ENCODE measurements at regions not wholly inside any gene's neighbourhood (a gene's known extent, or its start where the extent isn't known, plus 50 kb on each side); places are given as distances from the start of the nearest gene placed in this dataset.

- no peak for DNase-seq (ENCODE audit: insufficient read length, low spot score)
- TF ChIP-seq POLR2A (IDR thresholded peaks at IDR 0.05; ENCODE audit: low read depth, low read length) (no peak), SPI1 (IDR thresholded peaks at IDR 0.05; ENCODE audit: low read depth, low read length) (no peak), POU2F2 (IDR thresholded peaks at IDR 0.05; ENCODE audit: low read depth, low read length) (no peak), TAF1 (IDR thresholded peaks at IDR 0.05; ENCODE audit: low read depth, low read length) (no peak), PAX5 (IDR thresholded peaks at IDR 0.05; ENCODE audit: insufficient read depth, low read length, severe bottlenecking) (no peak), POLR2AphosphoS5 (IDR thresholded peaks at IDR 0.05; ENCODE audit: low read depth, low read length) (no peak)
- FAIRE-seq = no peak
Measured at GRCh38 chr4:103354006-103354405, 155.9 kb upstream of the CENPE start.

DNA sequence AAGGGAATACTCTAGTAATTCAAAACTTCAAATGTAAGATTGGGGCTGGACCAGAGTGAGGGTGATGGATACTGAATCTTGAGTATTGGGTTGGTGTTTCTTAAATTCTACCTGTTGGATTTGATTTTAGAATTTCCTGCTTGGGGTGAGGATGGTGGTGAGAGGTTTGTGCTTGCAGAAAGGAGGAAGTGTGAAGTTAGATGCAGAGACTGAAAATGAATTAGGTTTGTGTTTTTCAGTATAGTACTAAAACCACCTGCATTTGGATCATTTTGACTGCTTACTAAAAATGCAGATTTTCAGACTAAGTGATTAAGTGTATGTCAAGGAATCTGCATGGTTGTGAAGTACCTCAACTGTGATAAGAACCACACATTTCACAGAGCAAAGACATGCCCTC is 131.5 kb upstream of the CENPE start:
- DNase-seq (ENCODE audit: insufficient read length, low spot score) (no peak), FAIRE-seq (no peak)
- TF ChIP-seq POLR2AphosphoS5 (IDR thresholded peaks at IDR 0.05; ENCODE audit: low read depth, low read length) = no peak
- no peak for TF ChIP-seq POU2F2 (IDR thresholded peaks at IDR 0.05; ENCODE audit: low read depth, low read length)
- no peak for TF ChIP-seq POLR2A (IDR thresholded peaks at IDR 0.05; ENCODE audit: low read depth, low read length)
- TF ChIP-seq PAX5 (IDR thresholded peaks at IDR 0.05; ENCODE audit: insufficient read depth, low read length, severe bottlenecking) = no peak
- no peak for TF ChIP-seq SPI1 (IDR thresholded peaks at IDR 0.05; ENCODE audit: low read depth, low read length)
- TF ChIP-seq TAF1 (IDR thresholded peaks at IDR 0.05; ENCODE audit: low read depth, low read length) = no peak

GRCh38 chr4:103324811-103325210 is 126.7 kb upstream of the CENPE start:
- DNase-seq (ENCODE audit: insufficient read length, low spot score) = no peak
- no peak for TF ChIP-seq SPI1 (IDR thresholded peaks at IDR 0.05; ENCODE audit: low read depth, low read length)
- no peak for TF ChIP-seq POU2F2 (IDR thresholded peaks at IDR 0.05; ENCODE audit: low read depth, low read length)
- no peak for TF ChIP-seq TAF1 (IDR thresholded peaks at IDR 0.05; ENCODE audit: low read depth, low read length)
- no peak for TF ChIP-seq POLR2AphosphoS5 (IDR thresholded peaks at IDR 0.05; ENCODE audit: low read depth, low read length)
- TF ChIP-seq PAX5 (IDR thresholded peaks at IDR 0.05; ENCODE audit: insufficient read depth, low read length, severe bottlenecking) = no peak
- no peak for TF ChIP-seq POLR2A (IDR thresholded peaks at IDR 0.05; ENCODE audit: low read depth, low read length)
- no peak for FAIRE-seq

DNA sequence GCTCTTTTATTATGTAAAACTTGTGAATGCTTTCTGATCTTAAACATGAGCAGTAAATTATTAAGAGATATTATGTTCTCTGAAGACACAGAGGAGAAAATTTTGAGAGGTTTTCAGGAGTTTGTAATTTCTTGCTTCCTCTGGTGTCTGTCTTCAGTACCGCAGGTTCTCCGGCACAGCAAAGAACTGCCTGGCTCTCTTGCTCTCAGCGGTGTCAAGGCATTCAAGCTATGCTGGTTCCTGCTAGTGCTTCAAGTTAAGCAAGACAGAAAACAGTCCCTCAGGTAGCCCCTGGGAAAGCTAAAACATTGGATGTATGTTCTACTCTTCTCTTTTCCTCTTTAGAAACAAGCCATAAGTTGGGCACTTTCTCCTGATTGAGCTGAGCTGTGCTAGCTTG is 120.2 kb upstream of the CENPE start:
- no peak for DNase-seq (ENCODE audit: insufficient read length, low spot score)
- no peak for TF ChIP-seq POU2F2 (IDR thresholded peaks at IDR 0.05; ENCODE audit: low read depth, low read length)
- no peak for TF ChIP-seq POLR2A (IDR thresholded peaks at IDR 0.05; ENCODE audit: low read depth, low read length)
- no peak for TF ChIP-seq TAF1 (IDR thresholded peaks at IDR 0.05; ENCODE audit: low read depth, low read length)
- no peak for TF ChIP-seq POLR2AphosphoS5 (IDR thresholded peaks at IDR 0.05; ENCODE audit: low read depth, low read length)
- TF ChIP-seq SPI1 (IDR thresholded peaks at IDR 0.05; ENCODE audit: low read depth, low read length) = no peak
- TF ChIP-seq PAX5 (IDR thresholded peaks at IDR 0.05; ENCODE audit: insufficient read depth, low read length, severe bottlenecking) = no peak
- no peak for FAIRE-seq

DNA sequence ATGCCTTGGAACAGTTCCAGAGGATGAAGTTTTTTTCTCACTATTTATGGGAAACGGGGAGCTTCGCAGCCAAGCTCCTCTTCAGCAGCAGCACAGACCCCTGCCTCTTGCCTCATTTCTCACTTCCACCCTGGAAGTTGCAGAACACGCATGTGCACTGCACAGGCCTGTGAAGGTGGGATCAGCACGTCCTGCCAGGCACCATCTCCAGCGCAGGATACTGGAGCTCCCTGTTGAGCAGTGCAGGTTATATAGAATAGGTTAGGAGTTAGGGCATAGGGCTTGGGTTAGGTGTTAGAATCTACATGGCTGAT is 110.1 kb upstream of the CENPE start:
- TF ChIP-seq POLR2AphosphoS5 (IDR thresholded peaks at IDR 0.05; ENCODE audit: low read depth, low read length) = no peak
- TF ChIP-seq POU2F2 (IDR thresholded peaks at IDR 0.05; ENCODE audit: low read depth, low read length) = no peak
- TF ChIP-seq SPI1 (IDR thresholded peaks at IDR 0.05; ENCODE audit: low read depth, low read length) = no peak
- TF ChIP-seq PAX5 (IDR thresholded peaks at IDR 0.05; ENCODE audit: insufficient read depth, low read length, severe bottlenecking) = no peak
- no peak for TF ChIP-seq TAF1 (IDR thresholded peaks at IDR 0.05; ENCODE audit: low read depth, low read length)
- FAIRE-seq = no peak
- no peak for DNase-seq (ENCODE audit: insufficient read length, low spot score)

DNA sequence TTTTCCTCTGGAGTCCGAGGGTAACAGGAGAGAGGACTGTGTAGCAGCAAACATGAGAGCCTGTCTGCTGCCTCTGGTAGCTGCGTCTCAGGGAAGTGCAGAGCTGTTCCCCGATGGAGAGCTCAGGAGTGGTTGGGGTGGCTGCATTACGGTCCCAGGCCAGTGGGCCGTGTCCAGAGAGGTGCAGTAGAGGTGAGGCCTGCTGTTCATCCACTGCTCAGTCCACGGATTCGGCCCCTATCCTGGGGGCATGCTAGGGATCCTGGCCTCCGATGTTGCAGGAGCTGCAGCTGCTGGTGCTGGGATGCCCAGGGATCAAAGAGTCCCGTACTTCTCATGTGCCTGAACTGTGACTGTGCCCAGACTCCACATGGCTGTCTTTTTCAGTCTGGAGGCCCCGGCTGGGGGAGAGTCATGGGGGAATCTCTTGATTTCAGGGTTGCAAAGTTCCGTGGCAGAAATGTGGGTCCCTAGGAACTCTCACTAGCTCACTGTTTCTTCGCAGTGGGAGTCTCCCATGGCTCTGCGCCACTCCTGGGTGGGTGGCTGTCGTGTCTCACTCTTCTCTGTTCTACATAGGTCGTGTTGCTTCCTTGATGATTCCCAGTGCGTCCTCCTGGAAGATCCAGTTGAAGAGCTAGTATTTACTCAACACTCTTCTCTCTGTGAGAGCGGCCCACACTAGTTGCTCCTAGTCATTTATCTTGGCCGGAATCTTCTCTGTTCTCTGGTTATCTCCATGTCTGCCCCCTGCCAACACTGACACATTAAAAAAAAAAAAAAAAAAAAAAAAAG is 109.5 kb upstream of the CENPE start:
- FAIRE-seq (no peak), DNase-seq (ENCODE audit: insufficient read length, low spot score) (no peak)
- TF ChIP-seq PAX5 (IDR thresholded peaks at IDR 0.05; ENCODE audit: insufficient read depth, low read length, severe bottlenecking) (no peak), SPI1 (IDR thresholded peaks at IDR 0.05; ENCODE audit: low read depth, low read length) (no peak), TAF1 (IDR thresholded peaks at IDR 0.05; ENCODE audit: low read depth, low read length) (no peak), POLR2AphosphoS5 (IDR thresholded peaks at IDR 0.05; ENCODE audit: low read depth, low read length) (no peak), POU2F2 (IDR thresholded peaks at IDR 0.05; ENCODE audit: low read depth, low read length) (no peak), POLR2A (IDR thresholded peaks at IDR 0.05; ENCODE audit: low read depth, low read length) (no peak)

DNA sequence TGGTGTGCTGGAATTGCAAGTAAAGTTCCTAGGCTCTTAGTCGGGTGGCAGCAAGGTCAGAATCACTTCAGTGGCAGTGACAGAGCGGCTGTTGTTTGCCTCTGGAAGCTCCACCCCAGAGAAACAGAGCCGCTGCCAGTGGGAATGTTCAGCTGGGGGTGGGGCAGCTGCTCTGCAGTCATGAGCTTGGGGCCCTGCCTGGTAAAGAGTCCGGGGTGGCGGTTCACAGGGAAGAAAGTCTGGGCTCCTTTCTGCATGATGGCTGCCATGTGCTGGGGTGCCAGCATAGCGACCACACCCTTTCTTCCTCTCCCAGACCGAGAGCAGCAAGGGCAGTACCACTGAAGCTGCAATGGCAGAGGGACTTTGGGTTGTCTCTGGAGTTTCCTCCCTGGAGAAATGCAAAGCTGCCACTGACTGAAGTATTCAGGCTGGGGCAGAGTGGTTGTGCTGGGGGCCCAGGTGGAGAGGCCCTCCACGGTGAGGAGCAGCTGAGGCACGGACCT is 108.8 kb upstream of the CENPE start:
- DNase-seq (ENCODE audit: insufficient read length, low spot score) (no peak), FAIRE-seq (no peak)
- TF ChIP-seq PAX5 (IDR thresholded peaks at IDR 0.05; ENCODE audit: insufficient read depth, low read length, severe bottlenecking) = no peak
- no peak for TF ChIP-seq POLR2A (IDR thresholded peaks at IDR 0.05; ENCODE audit: low read depth, low read length)
- no peak for TF ChIP-seq POU2F2 (IDR thresholded peaks at IDR 0.05; ENCODE audit: low read depth, low read length)
- TF ChIP-seq SPI1 (IDR thresholded peaks at IDR 0.05; ENCODE audit: low read depth, low read length) = no peak
- no peak for TF ChIP-seq TAF1 (IDR thresholded peaks at IDR 0.05; ENCODE audit: low read depth, low read length)
- no peak for TF ChIP-seq POLR2AphosphoS5 (IDR thresholded peaks at IDR 0.05; ENCODE audit: low read depth, low read length)

- FAIRE-seq (no peak), DNase-seq (ENCODE audit: insufficient read length, low spot score) (no peak)
- TF ChIP-seq PAX5 (IDR thresholded peaks at IDR 0.05; ENCODE audit: insufficient read depth, low read length, severe bottlenecking) = no peak
- no peak for TF ChIP-seq TAF1 (IDR thresholded peaks at IDR 0.05; ENCODE audit: low read depth, low read length)
- TF ChIP-seq SPI1 (IDR thresholded peaks at IDR 0.05; ENCODE audit: low read depth, low read length) = no peak
- TF ChIP-seq POU2F2 (IDR thresholded peaks at IDR 0.05; ENCODE audit: low read depth, low read length) = no peak
- no peak for TF ChIP-seq POLR2AphosphoS5 (IDR thresholded peaks at IDR 0.05; ENCODE audit: low read depth, low read length)
- no peak for TF ChIP-seq POLR2A (IDR thresholded peaks at IDR 0.05; ENCODE audit: low read depth, low read length)
Measured at GRCh38 chr4:103305355-103305754, 107.2 kb upstream of the CENPE start.

DNA sequence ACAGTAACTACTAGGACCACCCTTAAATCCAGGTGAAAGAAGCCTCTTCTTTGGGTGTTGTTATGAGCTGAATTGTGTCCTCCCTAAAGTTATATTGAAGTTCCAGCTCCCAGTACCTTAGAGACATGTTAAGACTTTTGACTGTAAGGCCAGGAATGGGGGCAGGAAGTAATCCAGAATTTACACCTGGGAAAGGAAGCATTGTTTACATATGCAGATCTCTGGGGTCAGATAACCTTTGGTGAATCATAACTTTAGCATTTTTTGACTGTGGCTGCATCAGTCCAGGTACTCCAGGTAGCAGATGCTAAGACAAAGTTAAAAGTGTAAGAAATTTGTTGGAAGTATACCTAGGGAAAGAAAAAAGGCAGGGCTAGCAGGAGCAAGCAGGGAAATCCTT is 104.9 kb upstream of the CENPE start:
- no peak for FAIRE-seq
- DNase-seq (ENCODE audit: insufficient read length, low spot score) = no peak
- TF ChIP-seq SPI1 (IDR thresholded peaks at IDR 0.05; ENCODE audit: low read depth, low read length) (no peak), POLR2AphosphoS5 (IDR thresholded peaks at IDR 0.05; ENCODE audit: low read depth, low read length) (no peak), POU2F2 (IDR thresholded peaks at IDR 0.05; ENCODE audit: low read depth, low read length) (no peak)

DNA sequence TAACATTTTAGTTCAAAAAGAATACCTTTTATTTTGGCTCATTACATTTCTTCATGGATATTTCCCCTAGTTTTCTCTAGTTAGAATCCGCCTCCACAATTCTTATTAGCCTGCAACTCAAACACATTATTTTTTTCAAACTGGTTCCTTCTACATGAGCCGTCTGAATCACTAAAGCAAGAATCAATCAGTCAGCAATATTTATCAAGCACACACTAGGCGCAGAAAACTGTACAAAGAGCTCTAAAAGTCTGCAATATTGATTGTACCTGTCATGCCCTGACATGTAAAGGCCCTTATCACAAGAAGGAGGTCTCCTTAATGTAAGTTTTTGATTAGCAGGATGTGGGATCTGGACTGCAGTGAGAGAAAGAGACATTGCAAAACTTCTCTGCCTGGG is 94.8 kb upstream of the CENPE start:
- DNase-seq (ENCODE audit: insufficient read length, low spot score) (no peak), FAIRE-seq (no peak)
- no peak for TF ChIP-seq SPI1 (IDR thresholded peaks at IDR 0.05; ENCODE audit: low read depth, low read length)
- TF ChIP-seq POU2F2 (IDR thresholded peaks at IDR 0.05; ENCODE audit: low read depth, low read length) = no peak
- TF ChIP-seq TAF1 (IDR thresholded peaks at IDR 0.05; ENCODE audit: low read depth, low read length) = no peak
- no peak for TF ChIP-seq POLR2AphosphoS5 (IDR thresholded peaks at IDR 0.05; ENCODE audit: low read depth, low read length)
- TF ChIP-seq POLR2A (IDR thresholded peaks at IDR 0.05; ENCODE audit: low read depth, low read length) = no peak
- TF ChIP-seq PAX5 (IDR thresholded peaks at IDR 0.05; ENCODE audit: insufficient read depth, low read length, severe bottlenecking) = no peak

All from GM12891 (cell line).